Nephron (organoid): ENCODE measurements at regions not wholly inside any gene's neighbourhood (a gene's known extent, or its start where the extent isn't known, plus 50 kb on each side); places are given as distances from the start of the nearest gene placed in this dataset.

Source experiments
- H3K27ac Mint-ChIP-seq, 3 experiments: 2 replicates each; pipeline ENCODE4 v1.8.0; 2020; ENCODE audit warnings: mixed read lengths in 3 of 3, mild to moderate bottlenecking in 2 of 3, moderate library complexity in 1 of 3
- H3K27me3 Mint-ChIP-seq: 2 replicates; pipeline ENCODE4 v1.8.0; 2021; ENCODE audit warnings: low read depth, mild to moderate bottlenecking, moderate library complexity, mixed read lengths
- H3K36me3 Mint-ChIP-seq: 2 replicates; pipeline ENCODE4 v1.8.0; 2020; ENCODE audit warnings: low read depth, mixed read lengths
- H3K4me1 Mint-ChIP-seq: 2 replicates; pipeline ENCODE4 v1.8.0; 2020; ENCODE audit warnings: mixed read lengths
- H3K4me3 Mint-ChIP-seq, 3 experiments: 2 replicates each; pipeline ENCODE4 v1.8.0; 2020; ENCODE audit warnings: mild to moderate bottlenecking in 3 of 3, mixed read lengths in 3 of 3, moderate library complexity in 2 of 3
- H3K9me3 Mint-ChIP-seq: 2 replicates; pipeline ENCODE4 v1.8.0; 2020; ENCODE audit warnings: mixed read lengths
- CTCF ChIP-seq, 3 experiments: fragments of 200-600 bp; sonication (generic); IDR thresholded peaks; one replicate each; pipeline ENCODE4 v1.5.0; 2021; ENCODE audit warnings: antibody characterized with exemption in 3 of 3; ENCODE audit not compliant: unreplicated experiment in 3 of 3

- H3K36me3 Mint-ChIP-seq = no peaks in the 10 kb centered on the region
- H3K27ac Mint-ChIP-seq = no peak overlapping the region
- H3K4me3 Mint-ChIP-seq = no peak overlapping the region
- no peak for TF ChIP-seq CTCF (IDR thresholded peaks at IDR 0.05; ENCODE audit: unreplicated experiment in 3 of 3)
- peaks cover 3% of the 10 kb centered on the region for H3K27me3 Mint-ChIP-seq
- H3K4me1 Mint-ChIP-seq = peaks cover 46% of the 10 kb centered on the region
- H3K9me3 Mint-ChIP-seq = no peaks in the 10 kb centered on the region
These were observed 258.7 kb upstream of the CLINT1 start for GRCh38 chr5:158117467-158118160.

GRCh38 chr5:158116965-158117364 is 258.0 kb upstream of the CLINT1 start:
- TF ChIP-seq CTCF (IDR thresholded peaks at IDR 0.05; ENCODE audit: unreplicated experiment in 3 of 3) = no peak
- H3K36me3 Mint-ChIP-seq = no peaks in the 10 kb centered on the region
- no peak overlapping the region for H3K4me3 Mint-ChIP-seq
- no peaks in the 10 kb centered on the region for H3K27me3 Mint-ChIP-seq
- H3K27ac Mint-ChIP-seq = no peak overlapping the region
- peaks cover 44% of the 10 kb centered on the region for H3K4me1 Mint-ChIP-seq
- no peaks in the 10 kb centered on the region for H3K9me3 Mint-ChIP-seq

- H3K27me3 Mint-ChIP-seq = no peaks in the 10 kb centered on the region
- H3K9me3 Mint-ChIP-seq = no peaks in the 10 kb centered on the region
- no peak overlapping the region for H3K27ac Mint-ChIP-seq
- no peaks in the 10 kb centered on the region for H3K36me3 Mint-ChIP-seq
- no peak for TF ChIP-seq CTCF (IDR thresholded peaks at IDR 0.05; ENCODE audit: unreplicated experiment in 3 of 3)
- no peak overlapping the region for H3K4me3 Mint-ChIP-seq
- H3K4me1 Mint-ChIP-seq = peaks cover 30% of the 10 kb centered on the region
These were observed 256.5 kb upstream of the CLINT1 start for GRCh38 chr5:158115468-158115867.

GRCh38 chr5:158108177-158108576 is 249.2 kb upstream of the CLINT1 start:
- H3K9me3 Mint-ChIP-seq = no peaks in the 10 kb centered on the region
- no peaks in the 10 kb centered on the region for H3K36me3 Mint-ChIP-seq
- no peak overlapping the region for H3K27ac Mint-ChIP-seq
- no peak overlapping the region for H3K4me3 Mint-ChIP-seq
- peaks cover 7% of the 10 kb centered on the region for H3K4me1 Mint-ChIP-seq
- no peak for TF ChIP-seq CTCF (IDR thresholded peaks at IDR 0.05; ENCODE audit: unreplicated experiment in 3 of 3)
- no peaks in the 10 kb centered on the region for H3K27me3 Mint-ChIP-seq

- H3K36me3 Mint-ChIP-seq = no peaks in the 10 kb centered on the region
- no peak overlapping the region for H3K4me3 Mint-ChIP-seq
- no peaks in the 10 kb centered on the region for H3K4me1 Mint-ChIP-seq
- peaks cover 8% of the 10 kb centered on the region for H3K9me3 Mint-ChIP-seq
- H3K27ac Mint-ChIP-seq = no peak overlapping the region
- TF ChIP-seq CTCF (IDR thresholded peaks at IDR 0.05; ENCODE audit: unreplicated experiment in 3 of 3) = no peak
- H3K27me3 Mint-ChIP-seq = no peaks in the 10 kb centered on the region
These were observed 241.5 kb upstream of the CLINT1 start for GRCh38 chr5:158100373-158100888.

GRCh38 chr5:158099571-158100105 is 240.7 kb upstream of the CLINT1 start:
- no peak overlapping the region for H3K4me3 Mint-ChIP-seq
- no peaks in the 10 kb centered on the region for H3K27me3 Mint-ChIP-seq
- H3K36me3 Mint-ChIP-seq = no peaks in the 10 kb centered on the region
- peaks cover 8% of the 10 kb centered on the region for H3K9me3 Mint-ChIP-seq
- no peaks in the 10 kb centered on the region for H3K4me1 Mint-ChIP-seq
- no peak for TF ChIP-seq CTCF (IDR thresholded peaks at IDR 0.05; ENCODE audit: unreplicated experiment in 3 of 3)
- H3K27ac Mint-ChIP-seq = no peak overlapping the region
